ENCODE measurements at regions not wholly inside any gene's neighbourhood (a gene's known extent, or its start where the extent isn't known, plus 50 kb on each side); places are given as distances from the start of the nearest gene placed in this dataset.

GRCh38 chr20:60901831-60902230 is 350.2 kb upstream of the CDH4 start:
- TF ChIP-seq CTCF (IDR thresholded peaks at IDR 0.05) (no peak), POLR2A (IDR thresholded peaks at IDR 0.05) (no peak), POLR2AphosphoS5 (IDR thresholded peaks at IDR 0.05) (no peak), EP300 (IDR thresholded peaks at IDR 0.05) (no peak)

Measured in stomach (tissue), 4 donors.